ENCODE measurements at regions not wholly inside any gene's neighbourhood (a gene's known extent, or its start where the extent isn't known, plus 50 kb on each side); places are given as distances from the start of the nearest gene placed in this dataset.
"Not testable (repeated sequence)": the region's sequence is repeated elsewhere in the genome, so short reads cannot be mapped to it uniquely, and the experiment has no call there.

DNA sequence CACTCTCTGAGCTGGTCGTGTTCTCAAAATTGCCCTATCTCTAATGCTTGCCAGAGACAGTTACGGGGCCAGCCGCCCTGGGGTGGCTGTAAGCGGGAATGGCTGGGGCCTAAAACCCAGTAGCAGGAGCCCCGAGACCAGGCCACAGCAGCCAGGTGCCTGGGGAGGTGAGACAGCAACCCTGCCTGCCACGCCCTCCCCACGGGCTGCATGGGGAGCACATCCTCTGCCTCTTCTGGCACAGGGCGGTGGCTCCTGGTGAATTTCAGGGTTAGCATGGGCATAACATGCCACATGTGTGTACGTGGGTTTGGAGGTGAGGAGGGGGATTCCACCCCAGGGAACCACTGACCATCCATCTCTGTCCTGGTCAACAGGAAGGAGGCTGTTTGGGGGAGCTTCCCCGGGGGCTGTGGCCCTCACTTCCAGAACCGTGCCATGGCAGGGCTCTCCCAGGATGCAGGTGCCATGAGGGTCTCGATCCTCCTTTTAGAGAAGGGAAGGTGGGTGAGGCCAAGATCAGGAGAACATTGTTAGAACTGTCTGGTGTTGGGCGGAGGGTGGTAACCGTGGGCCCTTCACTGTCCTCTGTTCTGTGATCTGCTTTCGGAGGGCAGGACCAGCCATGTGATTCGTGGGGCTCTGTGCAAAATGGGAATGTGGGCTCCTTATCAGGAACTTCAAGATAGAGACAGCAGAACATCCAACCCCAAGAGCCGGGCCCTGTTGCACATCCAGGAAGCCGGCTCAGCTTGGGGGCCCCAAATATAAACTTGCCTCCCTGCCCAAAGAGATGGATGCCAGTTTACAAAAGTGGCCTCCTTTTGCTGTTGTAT is 312.2 kb upstream of the DIO3 start:
- TF ChIP-seq POLR2A (IDR thresholded peaks at IDR 0.05; ENCODE audit: low read length) (no peak), GATA1 (IDR thresholded peaks at IDR 0.05; ENCODE audit: low read depth, low read length) (no peak)
- DNase-seq, result no peak

DNA sequence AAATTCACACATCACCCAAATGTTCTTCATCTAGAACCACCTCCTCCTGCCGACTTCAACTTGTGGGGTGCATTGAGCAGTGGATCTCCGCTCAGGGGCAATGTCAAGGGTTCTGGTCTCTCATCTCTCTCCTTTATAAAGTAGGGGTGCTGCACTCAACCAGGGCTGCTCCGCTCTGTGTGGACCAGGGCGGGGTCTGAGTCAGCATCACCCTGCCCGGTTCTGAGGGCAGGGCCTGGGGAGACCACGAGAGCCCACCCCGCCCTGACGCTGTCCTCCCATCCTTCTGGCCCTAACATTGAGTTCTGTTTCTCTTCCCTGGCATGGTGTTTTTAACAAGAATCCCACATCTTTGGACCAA is 311.6 kb upstream of the DIO3 start:
- TF ChIP-seq GATA1 (IDR thresholded peaks at IDR 0.05; ENCODE audit: low read depth, low read length) (no peak), POLR2A (IDR thresholded peaks at IDR 0.05; ENCODE audit: low read length) (no peak)
- DNase-seq, result no peak

DNA sequence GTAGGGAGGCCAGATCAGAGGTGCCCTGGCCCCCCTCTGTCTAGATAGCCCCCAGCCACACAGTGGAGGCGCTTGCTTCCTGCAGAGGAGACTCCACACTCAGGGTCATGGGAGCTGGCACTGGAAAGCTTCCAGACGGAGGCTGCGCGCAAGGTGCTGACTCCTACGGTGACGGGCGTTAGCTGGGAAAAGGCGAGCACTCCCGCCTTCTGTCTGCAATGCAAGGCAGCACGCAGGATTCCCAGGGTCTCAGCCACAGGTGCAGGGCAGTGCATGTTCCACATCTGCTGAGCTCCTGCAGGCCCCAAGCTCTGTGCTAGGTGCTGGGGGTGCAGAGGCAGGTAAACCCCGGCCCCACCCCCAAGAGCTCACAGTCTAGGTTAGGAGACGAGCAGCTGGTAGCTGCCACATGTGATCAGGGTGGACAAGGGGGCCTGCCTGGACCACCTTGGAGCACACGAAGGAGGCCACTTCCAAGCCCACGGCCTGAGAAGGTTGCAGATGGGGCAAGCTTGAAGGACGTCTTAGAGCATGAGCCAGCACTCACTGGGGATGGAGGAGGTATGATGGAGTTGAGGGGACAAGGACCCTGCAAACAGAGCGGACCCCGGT is 310.9 kb upstream of the DIO3 start:
- TF ChIP-seq POLR2A (IDR thresholded peaks at IDR 0.05; ENCODE audit: low read length), result no peak
- no peak for DNase-seq

DNA sequence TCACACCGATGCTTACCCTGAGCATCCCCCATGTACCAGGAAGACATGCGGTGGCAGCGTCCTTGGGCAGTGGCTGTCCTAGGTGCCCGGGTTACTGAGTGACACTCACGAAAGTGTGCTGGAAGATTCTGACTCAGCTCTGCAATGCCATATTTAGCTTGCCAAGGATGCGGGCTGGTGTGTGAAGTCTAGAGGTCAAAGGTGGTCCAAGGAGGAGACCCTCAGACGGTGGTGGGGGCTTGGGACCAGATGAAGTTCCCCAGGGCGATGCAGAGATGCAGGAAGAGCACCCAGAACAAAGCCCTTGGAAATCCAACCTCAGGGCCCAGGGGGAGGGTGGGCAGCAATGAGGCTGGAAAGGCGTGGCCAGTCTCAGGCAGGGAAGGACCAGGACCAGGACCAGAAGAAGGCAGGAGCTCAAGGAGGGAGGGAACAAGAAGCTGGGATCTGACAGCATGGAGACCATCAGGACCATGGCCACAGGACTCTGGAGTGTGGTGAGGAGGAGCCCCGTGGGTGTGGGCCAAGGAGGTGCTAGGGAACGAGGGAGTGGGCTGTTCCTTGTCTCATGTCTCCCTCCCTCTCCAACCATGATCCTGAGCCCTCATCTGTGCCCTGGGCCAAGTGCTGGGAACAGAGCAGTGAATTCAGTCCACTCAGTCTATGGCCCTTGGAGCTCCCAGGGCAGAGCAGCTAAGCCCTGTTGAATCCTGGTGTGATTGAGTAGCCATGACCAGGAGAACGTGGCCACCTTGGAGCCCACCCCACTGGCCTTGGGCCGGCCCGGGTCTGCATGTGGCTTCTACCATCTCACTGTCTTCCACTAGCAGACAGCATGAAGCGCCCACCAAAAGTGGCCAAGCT is 310.1 kb upstream of the DIO3 start:
- TF ChIP-seq GATA1 (IDR thresholded peaks at IDR 0.05; ENCODE audit: low read depth, low read length) (no peak), POLR2A (IDR thresholded peaks at IDR 0.05; ENCODE audit: low read length) (no peak)
- DNase-seq, result no peak

DNA sequence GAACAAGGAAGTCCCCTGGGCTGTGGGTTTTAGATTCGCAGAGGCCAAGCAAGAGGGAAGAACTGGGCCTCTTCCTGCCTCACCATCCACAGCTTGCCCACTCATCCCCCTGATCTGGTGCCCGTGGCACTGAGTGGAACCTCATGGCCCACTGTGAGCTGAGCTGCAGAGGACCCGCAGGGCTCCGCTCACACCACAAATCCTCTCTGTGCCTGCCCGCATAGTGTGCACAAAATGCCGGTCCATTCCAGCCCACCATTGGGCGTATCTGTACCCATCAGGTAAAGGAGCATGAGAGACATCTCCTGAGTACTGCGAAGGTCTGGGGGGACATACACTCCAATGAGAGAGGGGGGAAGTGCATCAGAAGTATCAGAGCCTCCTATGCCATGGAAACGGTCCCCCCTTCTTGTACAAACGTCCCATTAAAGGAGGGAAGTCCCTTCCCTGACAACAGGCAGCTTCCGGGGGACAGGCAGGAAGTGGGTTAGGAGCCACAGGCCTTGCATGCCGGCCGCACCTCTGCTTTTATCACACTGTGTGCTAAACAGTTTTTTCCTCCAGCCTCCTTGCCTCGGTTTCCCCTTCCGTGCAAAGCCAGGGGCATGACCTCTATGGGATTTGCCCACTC is 309.4 kb upstream of the DIO3 start:
- TF ChIP-seq POLR2A (IDR thresholded peaks at IDR 0.05; ENCODE audit: low read length) (no peak), GATA1 (IDR thresholded peaks at IDR 0.05; ENCODE audit: low read depth, low read length) (no peak)
- DNase-seq, result no peak

DNA sequence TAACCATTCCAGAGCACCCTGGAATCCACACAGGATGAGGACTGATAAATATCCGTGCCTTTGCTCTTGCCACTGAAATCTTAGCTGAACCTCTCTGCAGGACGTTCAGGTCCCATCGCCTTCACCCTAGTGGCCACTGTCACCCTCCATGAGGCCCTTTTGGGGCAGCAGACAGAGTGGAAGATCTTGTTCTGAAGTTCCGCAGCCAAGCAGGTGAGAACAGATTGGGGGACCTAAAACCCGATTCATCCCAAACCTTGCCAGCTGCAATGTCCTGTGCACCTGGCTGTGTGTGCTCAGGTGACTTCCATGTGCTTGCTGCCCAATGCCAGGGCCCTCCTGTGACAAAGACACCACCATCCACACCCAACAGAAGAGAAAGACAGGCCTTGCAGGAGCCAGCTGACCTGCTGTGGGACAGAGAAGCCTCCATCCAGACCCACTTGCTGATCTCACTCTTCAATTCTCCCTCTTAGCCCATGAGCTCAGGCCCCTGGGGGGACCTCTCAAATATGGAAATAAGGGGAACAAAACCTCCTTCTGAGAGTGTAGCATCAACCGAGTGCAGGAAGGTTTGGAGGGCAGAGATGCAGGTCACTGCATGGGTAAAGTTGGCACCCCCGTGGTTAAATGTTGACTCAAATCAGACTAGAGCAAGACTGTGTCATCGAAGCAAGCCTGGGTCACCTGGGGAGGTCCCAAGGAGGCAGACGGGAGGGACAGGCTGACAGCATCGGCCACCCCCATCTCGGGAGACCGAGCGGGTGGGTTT is 308.7 kb upstream of the DIO3 start:
- no peak for TF ChIP-seq POLR2A (IDR thresholded peaks at IDR 0.05; ENCODE audit: low read length)
- TF ChIP-seq GATA1 (IDR thresholded peaks at IDR 0.05; ENCODE audit: low read depth, low read length), result no peak
- DNase-seq, result no peak

DNA sequence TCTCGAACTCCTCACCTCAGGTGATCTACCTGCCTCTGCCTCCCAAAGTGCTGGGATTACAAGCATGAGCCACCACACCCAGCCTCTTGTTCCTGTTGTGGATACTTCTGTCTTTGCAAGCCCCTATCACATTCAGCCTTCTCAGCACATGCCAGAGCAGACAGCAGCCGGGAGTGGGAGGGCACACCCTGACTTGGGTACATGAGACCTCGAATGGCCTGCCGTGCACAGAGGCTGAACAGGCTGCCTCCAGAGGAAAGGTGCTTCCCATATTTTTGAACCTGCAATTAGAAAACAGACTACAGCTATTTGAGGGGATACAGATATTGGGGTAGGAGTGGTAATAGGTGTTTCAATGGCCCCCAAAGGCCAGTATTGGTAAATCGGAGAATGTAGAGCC is 307.3 kb upstream of the DIO3 start:
- no peak for DNase-seq
- TF ChIP-seq POLR2A (IDR thresholded peaks at IDR 0.05; ENCODE audit: low read length) (no peak), GATA1 (IDR thresholded peaks at IDR 0.05; ENCODE audit: low read depth, low read length) (no peak)

DNA sequence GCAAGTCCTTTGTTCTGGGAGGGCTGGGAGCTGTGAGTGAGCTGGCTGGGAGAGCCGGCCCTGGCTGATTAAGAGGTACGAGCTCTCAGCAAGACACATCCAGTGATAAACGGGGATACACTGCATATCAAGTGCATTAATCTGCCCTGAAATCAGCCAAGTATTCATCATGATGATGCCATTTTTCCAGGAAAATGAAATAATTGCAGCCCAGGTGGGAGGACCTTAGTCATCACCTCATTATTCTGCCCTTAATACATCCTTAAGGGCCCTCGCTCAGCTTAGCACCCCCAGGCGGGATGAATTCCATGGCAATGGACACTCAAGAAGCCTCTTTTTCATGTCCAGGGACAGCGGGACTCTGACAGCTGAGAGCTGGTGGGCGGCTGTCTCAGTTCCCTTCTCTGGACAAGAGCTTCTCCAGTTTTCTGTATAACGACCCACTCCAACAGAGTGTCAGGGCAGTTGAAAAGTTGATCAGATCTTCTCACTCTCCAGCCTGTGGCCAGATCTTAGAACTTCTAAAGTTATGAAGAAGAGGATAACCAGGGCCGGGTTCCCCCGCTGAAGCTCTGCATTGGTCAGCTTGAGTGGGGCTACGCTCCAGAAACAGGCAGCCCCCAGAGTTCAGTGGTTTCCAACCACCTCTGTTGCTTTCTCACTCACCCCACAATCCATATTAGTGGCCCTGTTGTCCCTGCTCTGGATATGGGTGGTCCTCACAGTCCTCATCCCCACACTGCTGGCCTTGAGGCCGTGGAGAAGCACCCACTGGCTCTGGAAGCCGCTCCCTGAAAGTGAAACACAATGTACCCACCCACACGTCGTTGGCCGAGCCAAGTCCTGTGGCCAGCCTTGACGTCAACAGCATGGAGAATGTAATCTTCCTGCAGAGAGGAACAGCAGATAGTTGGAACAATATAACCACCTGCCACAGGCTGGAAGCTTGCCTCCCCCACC is 306.2 kb upstream of the DIO3 start:
- DNase-seq, result no peak
- TF ChIP-seq GATA1 (IDR thresholded peaks at IDR 0.05; ENCODE audit: low read depth, low read length) (no peak), POLR2A (IDR thresholded peaks at IDR 0.05; ENCODE audit: low read length) (no peak)

DNA sequence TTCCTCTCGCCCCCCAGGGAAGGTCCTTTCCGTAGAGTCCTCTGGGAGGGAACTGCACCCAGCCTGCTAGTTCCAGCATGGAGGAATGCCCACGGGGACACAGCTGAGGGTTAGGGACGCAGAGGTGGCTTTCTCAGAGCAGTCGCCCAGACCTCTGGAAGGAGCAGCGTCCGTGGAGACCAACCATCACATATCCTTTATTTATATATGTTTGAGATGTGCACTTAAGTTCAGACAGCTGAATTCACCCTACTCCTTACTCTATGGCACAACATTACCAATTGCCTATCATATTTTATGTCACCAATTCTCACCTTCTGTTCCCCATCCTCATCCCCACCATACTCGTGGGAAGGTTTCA is 305.6 kb upstream of the DIO3 start:
- DNase-seq, result no peak
- TF ChIP-seq GATA1 (IDR thresholded peaks at IDR 0.05; ENCODE audit: low read depth, low read length) (no peak), POLR2A (IDR thresholded peaks at IDR 0.05; ENCODE audit: low read length) (no peak)

DNA sequence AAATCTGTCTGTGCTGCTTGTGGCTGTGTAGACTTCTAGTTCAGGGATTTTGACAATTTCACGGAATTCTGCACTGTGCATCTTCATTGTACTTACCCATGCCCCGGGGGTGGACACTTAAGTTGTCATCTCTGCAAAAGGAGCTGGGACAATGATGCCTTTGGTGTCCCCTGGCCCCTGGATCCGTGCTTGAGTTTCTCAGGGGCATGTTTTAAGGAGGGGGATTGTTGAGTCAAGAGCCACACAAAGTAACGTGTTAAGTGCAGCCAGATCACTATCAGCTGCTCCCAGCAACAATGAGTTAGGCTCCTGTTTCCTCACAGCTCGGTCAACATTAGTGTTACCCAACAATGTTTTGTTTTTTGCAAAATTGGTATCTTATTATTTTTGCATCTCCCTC is 305.0 kb upstream of the DIO3 start:
- TF ChIP-seq POLR2A (IDR thresholded peaks at IDR 0.05; ENCODE audit: low read length), result no peak
- TF ChIP-seq GATA1 (IDR thresholded peaks at IDR 0.05; ENCODE audit: low read depth, low read length), result no peak
- DNase-seq, result no peak

DNA sequence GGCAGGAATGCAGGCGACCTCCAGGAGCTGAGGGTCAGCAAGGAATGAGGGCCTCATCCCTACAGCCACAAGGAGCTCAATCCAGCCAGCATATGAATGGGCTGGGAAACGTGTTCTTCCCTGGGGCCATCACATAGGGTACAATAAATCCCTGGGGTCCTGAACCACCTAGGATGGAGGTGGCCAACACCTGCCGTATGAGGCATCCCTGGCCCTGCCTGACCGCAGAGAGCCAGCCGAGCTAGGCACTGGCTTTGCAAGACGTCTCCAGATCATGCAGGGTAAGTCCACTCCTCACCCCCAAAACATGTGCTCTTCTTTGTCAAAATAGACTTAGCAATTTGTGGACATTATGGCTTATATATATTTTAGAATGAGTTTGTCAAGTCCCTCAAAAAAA is 303.7 kb upstream of the DIO3 start:
- no peak for DNase-seq
- TF ChIP-seq GATA1 (IDR thresholded peaks at IDR 0.05; ENCODE audit: low read depth, low read length) (no peak), POLR2A (IDR thresholded peaks at IDR 0.05; ENCODE audit: low read length) (no peak)

DNA sequence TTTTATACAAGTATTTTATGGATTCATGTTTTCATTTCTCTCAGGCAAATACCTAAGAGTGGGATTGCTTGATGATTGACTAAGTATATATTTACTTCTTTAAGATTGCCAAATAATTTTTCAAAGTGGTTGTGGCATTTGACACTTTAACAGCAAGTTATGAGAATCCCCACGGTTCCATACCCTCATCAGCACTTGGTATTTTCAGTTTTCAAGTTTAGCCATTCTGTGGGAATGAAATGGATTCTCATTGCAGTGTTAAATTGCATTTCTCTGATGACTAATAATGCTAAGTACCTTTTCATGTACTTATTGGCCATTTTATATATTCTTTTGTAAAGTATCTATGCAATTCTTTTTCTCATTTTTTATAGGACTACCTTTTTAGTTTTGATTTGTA is 301.5 kb upstream of the DIO3 start:
- TF ChIP-seq POLR2A (IDR thresholded peaks at IDR 0.05; ENCODE audit: low read length) (no peak), GATA1 (IDR thresholded peaks at IDR 0.05; ENCODE audit: low read depth, low read length) (no peak)
- no peak for DNase-seq

DNA sequence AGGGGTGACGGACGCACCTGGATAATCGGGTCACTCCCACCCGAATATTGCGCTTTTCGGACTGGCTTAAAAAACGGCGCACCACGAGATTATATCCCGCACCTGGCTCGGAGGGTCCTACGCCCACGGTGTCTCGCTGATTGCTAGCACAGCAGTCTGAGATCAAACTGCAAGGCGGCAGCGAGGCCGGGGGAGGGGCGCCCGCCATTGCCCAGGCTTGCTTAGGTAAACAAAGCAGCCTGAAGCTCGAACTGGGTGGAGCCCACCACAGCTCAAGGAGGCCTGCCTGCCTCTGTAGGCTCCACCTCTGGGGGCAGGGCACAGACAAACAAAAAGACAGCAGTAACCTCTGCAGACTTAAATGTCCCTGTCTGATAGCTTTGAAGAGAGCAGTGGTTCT is 294.9 kb upstream of the DIO3 start:
- DNase-seq, result not testable (repeated sequence)
